H1 (cell line): ENCODE measurements at regions not wholly inside any gene's neighbourhood (a gene's known extent, or its start where the extent isn't known, plus 50 kb on each side); places are given as distances from the start of the nearest gene placed in this dataset.
A peak's percentile ranks its signal among the peaks of the same experiment; 100 is the strongest.

Experiments used
- RAD21 ChIP-seq, 2 experiments: IDR thresholded peaks in 1 of 2; conservative IDR thresholded peaks in 1 of 2; 2 replicates each; pipeline ENCODE4 v1.6.1; 2011; ENCODE audit warnings: low read depth in 2 of 2, low read length in 2 of 2, improper control_type of control experiment in 1 of 2, inconsistent platforms in 1 of 2, mild to moderate bottlenecking in 1 of 2, moderate library complexity in 1 of 2
- TF ChIP-seq, protein P1 (sequence below): fragments of 300-600 bp; sonication (generic); IDR thresholded peaks from 2 replicates; pipeline ENCODE4 v1.7.1; 2012; ENCODE audit warnings: low read length, moderate library complexity, mild to moderate bottlenecking, inconsistent platforms; ENCODE audit not compliant: insufficient replicate concordance
- TF ChIP-seq, protein P2 (sequence below), 3 experiments: IDR thresholded peaks; 1 replicate in 2 of 3; 2 replicates in 1 of 3; pipeline versions ENCODE4 v1.5.1 to v1.6.1; 2011; ENCODE audit warnings: low read length in 3 of 3, mild to moderate bottlenecking in 3 of 3, inconsistent platforms in 2 of 3, low read depth in 1 of 3, moderate library complexity in 1 of 3; ENCODE audit not compliant: insufficient read depth in 1 of 3; ENCODE audit errors: control extremely low read depth in 1 of 3

DNA sequence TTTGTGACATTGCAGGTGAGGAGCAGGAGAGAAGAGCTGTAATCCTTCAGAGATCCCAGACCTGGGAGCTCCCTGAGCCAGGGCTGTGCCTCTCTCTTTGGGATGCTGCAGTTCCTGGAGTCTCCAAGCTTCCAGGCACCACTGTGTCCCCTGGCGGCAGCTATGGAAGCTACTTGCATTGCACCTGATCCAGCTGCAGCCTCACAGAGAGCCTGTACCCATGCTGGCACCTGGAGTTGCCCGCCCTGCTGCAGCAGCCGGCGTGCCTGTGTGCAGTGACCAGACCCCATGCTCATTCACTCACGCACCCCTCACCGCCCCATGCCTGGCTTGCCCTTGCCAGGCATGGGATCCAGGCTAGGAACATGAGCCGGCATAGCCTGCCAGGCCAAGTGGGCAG, 51.8 kb upstream of the MED9 start (continued):
- TF ChIP-seq, protein P1, sequence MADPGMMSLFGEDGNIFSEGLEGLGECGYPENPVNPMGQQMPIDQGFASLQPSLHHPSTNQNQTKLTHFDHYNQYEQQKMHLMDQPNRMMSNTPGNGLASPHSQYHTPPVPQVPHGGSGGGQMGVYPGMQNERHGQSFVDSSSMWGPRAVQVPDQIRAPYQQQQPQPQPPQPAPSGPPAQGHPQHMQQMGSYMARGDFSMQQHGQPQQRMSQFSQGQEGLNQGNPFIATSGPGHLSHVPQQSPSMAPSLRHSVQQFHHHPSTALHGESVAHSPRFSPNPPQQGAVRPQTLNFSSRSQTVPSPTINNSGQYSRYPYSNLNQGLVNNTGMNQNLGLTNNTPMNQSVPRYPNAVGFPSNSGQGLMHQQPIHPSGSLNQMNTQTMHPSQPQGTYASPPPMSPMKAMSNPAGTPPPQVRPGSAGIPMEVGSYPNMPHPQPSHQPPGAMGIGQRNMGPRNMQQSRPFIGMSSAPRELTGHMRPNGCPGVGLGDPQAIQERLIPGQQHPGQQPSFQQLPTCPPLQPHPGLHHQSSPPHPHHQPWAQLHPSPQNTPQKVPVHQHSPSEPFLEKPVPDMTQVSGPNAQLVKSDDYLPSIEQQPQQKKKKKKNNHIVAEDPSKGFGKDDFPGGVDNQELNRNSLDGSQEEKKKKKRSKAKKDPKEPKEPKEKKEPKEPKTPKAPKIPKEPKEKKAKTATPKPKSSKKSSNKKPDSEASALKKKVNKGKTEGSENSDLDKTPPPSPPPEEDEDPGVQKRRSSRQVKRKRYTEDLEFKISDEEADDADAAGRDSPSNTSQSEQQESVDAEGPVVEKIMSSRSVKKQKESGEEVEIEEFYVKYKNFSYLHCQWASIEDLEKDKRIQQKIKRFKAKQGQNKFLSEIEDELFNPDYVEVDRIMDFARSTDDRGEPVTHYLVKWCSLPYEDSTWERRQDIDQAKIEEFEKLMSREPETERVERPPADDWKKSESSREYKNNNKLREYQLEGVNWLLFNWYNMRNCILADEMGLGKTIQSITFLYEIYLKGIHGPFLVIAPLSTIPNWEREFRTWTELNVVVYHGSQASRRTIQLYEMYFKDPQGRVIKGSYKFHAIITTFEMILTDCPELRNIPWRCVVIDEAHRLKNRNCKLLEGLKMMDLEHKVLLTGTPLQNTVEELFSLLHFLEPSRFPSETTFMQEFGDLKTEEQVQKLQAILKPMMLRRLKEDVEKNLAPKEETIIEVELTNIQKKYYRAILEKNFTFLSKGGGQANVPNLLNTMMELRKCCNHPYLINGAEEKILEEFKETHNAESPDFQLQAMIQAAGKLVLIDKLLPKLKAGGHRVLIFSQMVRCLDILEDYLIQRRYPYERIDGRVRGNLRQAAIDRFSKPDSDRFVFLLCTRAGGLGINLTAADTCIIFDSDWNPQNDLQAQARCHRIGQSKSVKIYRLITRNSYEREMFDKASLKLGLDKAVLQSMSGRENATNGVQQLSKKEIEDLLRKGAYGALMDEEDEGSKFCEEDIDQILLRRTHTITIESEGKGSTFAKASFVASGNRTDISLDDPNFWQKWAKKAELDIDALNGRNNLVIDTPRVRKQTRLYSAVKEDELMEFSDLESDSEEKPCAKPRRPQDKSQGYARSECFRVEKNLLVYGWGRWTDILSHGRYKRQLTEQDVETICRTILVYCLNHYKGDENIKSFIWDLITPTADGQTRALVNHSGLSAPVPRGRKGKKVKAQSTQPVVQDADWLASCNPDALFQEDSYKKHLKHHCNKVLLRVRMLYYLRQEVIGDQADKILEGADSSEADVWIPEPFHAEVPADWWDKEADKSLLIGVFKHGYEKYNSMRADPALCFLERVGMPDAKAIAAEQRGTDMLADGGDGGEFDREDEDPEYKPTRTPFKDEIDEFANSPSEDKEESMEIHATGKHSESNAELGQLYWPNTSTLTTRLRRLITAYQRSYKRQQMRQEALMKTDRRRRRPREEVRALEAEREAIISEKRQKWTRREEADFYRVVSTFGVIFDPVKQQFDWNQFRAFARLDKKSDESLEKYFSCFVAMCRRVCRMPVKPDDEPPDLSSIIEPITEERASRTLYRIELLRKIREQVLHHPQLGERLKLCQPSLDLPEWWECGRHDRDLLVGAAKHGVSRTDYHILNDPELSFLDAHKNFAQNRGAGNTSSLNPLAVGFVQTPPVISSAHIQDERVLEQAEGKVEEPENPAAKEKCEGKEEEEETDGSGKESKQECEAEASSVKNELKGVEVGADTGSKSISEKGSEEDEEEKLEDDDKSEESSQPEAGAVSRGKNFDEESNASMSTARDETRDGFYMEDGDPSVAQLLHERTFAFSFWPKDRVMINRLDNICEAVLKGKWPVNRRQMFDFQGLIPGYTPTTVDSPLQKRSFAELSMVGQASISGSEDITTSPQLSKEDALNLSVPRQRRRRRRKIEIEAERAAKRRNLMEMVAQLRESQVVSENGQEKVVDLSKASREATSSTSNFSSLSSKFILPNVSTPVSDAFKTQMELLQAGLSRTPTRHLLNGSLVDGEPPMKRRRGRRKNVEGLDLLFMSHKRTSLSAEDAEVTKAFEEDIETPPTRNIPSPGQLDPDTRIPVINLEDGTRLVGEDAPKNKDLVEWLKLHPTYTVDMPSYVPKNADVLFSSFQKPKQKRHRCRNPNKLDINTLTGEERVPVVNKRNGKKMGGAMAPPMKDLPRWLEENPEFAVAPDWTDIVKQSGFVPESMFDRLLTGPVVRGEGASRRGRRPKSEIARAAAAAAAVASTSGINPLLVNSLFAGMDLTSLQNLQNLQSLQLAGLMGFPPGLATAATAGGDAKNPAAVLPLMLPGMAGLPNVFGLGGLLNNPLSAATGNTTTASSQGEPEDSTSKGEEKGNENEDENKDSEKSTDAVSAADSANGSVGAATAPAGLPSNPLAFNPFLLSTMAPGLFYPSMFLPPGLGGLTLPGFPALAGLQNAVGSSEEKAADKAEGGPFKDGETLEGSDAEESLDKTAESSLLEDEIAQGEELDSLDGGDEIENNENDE: no peak
- TF ChIP-seq, protein P2, sequence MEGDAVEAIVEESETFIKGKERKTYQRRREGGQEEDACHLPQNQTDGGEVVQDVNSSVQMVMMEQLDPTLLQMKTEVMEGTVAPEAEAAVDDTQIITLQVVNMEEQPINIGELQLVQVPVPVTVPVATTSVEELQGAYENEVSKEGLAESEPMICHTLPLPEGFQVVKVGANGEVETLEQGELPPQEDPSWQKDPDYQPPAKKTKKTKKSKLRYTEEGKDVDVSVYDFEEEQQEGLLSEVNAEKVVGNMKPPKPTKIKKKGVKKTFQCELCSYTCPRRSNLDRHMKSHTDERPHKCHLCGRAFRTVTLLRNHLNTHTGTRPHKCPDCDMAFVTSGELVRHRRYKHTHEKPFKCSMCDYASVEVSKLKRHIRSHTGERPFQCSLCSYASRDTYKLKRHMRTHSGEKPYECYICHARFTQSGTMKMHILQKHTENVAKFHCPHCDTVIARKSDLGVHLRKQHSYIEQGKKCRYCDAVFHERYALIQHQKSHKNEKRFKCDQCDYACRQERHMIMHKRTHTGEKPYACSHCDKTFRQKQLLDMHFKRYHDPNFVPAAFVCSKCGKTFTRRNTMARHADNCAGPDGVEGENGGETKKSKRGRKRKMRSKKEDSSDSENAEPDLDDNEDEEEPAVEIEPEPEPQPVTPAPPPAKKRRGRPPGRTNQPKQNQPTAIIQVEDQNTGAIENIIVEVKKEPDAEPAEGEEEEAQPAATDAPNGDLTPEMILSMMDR (IDR thresholded peaks at IDR 0.05; ENCODE audit: control extremely low read depth in 1 of 3, insufficient read depth in 1 of 3, low read depth in 1 of 3, low read length in 3 of 3): peak in 2 of 3 experiments; percentile 6 to 18; a peak in 2 of 4 replicates
- 0 out of 4 replicates have a peak, but pooled peaks of 1 of the 2 experiments have one; percentile 12 for TF ChIP-seq RAD21 (IDR thresholded peaks at IDR 0.05 in 1 of 2, conservative IDR thresholded peaks at IDR 0.05 in 1 of 2; ENCODE audit: low read depth in 2 of 2, low read length in 2 of 2)
